ENCODE measurements at regions not wholly inside any gene's neighbourhood (a gene's known extent, or its start where the extent isn't known, plus 50 kb on each side); places are given as distances from the start of the nearest gene placed in this dataset.

DNA sequence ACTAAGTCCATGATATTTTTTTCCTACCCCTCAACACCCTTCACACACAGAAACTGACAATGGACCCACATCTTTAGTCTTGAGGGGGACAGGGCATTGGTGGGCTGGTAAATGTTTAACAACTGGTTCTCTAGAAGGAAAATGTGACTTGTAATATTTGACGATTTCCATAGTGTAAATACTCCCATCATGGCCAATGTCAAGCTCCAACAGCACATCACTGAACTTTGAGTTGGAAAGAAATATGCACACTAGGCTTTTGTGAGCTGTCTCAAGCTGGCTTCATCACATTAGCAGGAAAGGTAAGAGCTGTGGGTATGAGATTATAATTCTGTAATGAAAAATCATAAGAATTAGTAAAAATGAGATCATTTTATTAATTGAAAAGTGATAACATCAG lies 189.9 kb upstream of the PRLR start (continued):
- TF ChIP-seq EZH2 (IDR thresholded peaks at IDR 0.05): no peak
- no peak for TF ChIP-seq FOSL1 (IDR thresholded peaks at IDR 0.05; ENCODE audit: low read depth)
- TF ChIP-seq POLR2A (IDR thresholded peaks at IDR 0.05; ENCODE audit: borderline replicate concordance, extremely low read depth, insufficient read depth, insufficient read length): no peak
- TF ChIP-seq CBX3 (IDR thresholded peaks at IDR 0.05; ENCODE audit: low read depth): no peak
- TF ChIP-seq ELF1 (IDR thresholded peaks at IDR 0.05; ENCODE audit: borderline replicate concordance, low read depth): no peak

DNA sequence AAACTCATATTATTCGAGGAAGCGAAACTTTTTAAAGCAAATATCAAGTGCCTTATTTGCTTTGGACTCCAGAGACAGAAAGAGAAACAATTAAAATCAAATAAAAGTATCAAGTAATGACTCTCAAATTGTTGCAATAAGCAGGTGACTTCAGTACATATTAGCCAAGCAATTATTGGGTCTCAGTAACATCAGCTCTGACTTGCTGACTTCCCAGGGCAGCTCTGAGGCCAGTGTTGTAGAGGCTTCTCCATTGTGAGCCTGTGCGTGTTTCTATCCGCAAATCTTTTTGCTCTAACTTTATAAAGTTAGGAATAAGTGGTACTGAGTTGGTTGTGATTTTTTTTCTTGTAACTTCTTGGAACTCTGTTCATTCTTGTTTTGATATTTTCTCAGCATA lies 186.8 kb upstream of the PRLR start:
- Histone ChIP-seq H3K4me2 (ENCODE audit: low read length) (no peak overlapping the region), H3K36me3 (ENCODE audit: control insufficient read depth in 1 of 2, insufficient read depth in 2 of 2, low read length in 2 of 2) (no peaks in the 10 kb centered on the region), H3K9me3 (ENCODE audit: control insufficient read depth in 1 of 2, insufficient read depth in 1 of 2, low read depth in 1 of 2, low read length in 2 of 2) (no peaks in the 10 kb centered on the region), H4K20me1 (ENCODE audit: insufficient read depth) (no peaks in the 10 kb centered on the region), H3K27me3 (ENCODE audit: insufficient read depth, low read length) (no peaks in the 10 kb centered on the region), H3K4me3 (replicated peaks in 1 of 2; ENCODE audit: low read depth in 1 of 2, low read length in 2 of 2) (no peak overlapping the region), H3K9me2 (ENCODE audit: insufficient read depth) (no peaks in the 10 kb centered on the region), H3K9ac (ENCODE audit: low read length) (no peak overlapping the region), H3K79me2 (ENCODE audit: insufficient read depth, low read length) (no peaks in the 10 kb centered on the region), H3K4me1 (ENCODE audit: control insufficient read depth in 1 of 2, insufficient read depth in 2 of 2, low read length in 2 of 2) (no peaks in the 10 kb centered on the region), H2AFZ (ENCODE audit: low read depth, low read length, poor library complexity, severe bottlenecking) (no peak overlapping the region), H3K27ac (ENCODE audit: low read depth, low read length) (no peak overlapping the region)
- TF ChIP-seq REST (IDR thresholded peaks at IDR 0.05; ENCODE audit: low read depth): no peak
- no peak for TF ChIP-seq SRF (IDR thresholded peaks at IDR 0.05; ENCODE audit: low read depth)
- TF ChIP-seq POLR2AphosphoS5 (IDR thresholded peaks at IDR 0.05; ENCODE audit: low read depth, low read length): no peak
- no peak for TF ChIP-seq SP1 (IDR thresholded peaks at IDR 0.05; ENCODE audit: low read depth)
- no peak for TF ChIP-seq CBX3 (IDR thresholded peaks at IDR 0.05; ENCODE audit: low read depth)
- no peak for TF ChIP-seq ZFX (IDR thresholded peaks at IDR 0.05)
- no peak for TF ChIP-seq ZBTB33 (IDR thresholded peaks at IDR 0.05; ENCODE audit: extremely low read depth, insufficient replicate concordance, low read length)
- TF ChIP-seq YY1 (IDR thresholded peaks at IDR 0.05; ENCODE audit: extremely low read depth, insufficient replicate concordance, low read depth, low read length): no peak
- TF ChIP-seq CTCF (IDR thresholded peaks at IDR 0.05 in 2 of 3, conservative IDR thresholded peaks at IDR 0.05 in 1 of 3; ENCODE audit: borderline replicate concordance in 1 of 3, insufficient read depth in 1 of 3, low read depth in 2 of 3, low read length in 2 of 3): no peak
- no peak for TF ChIP-seq TCF7L2 (IDR thresholded peaks at IDR 0.05; ENCODE audit: borderline replicate concordance, extremely low read depth, insufficient read depth, insufficient read length)
- no peak for TF ChIP-seq POLR2A (IDR thresholded peaks at IDR 0.05; ENCODE audit: borderline replicate concordance, extremely low read depth, insufficient read depth, insufficient read length)
- no peak for TF ChIP-seq CEBPB (IDR thresholded peaks at IDR 0.05; ENCODE audit: low read depth)
- TF ChIP-seq ATF3 (IDR thresholded peaks at IDR 0.05): no peak
- no peak for TF ChIP-seq EZH2phosphoT487 (IDR thresholded peaks at IDR 0.05; ENCODE audit: borderline replicate concordance)
- no peak for TF ChIP-seq FOSL1 (IDR thresholded peaks at IDR 0.05; ENCODE audit: low read depth)
- POLR2A ChIA-PET: no interaction called here
- BruUV-seq (replicated peaks): no TSS peak
- RAD21 ChIA-PET (ENCODE audit: low non-redundant PET in 1 of 2, low total read pairs in 2 of 2, uncharacterized antibody in 2 of 2, unreplicated experiment in 2 of 2): no interaction called here
- DNase-seq (ENCODE audit: low read depth, low spot score): no peak
- no peak for ATAC-seq
- CTCF ChIA-PET: no interaction called here
- intact Hi-C loops (cut with micrococcal nuclease): no loop called here

All from HCT116 (cell line).